Inflammatory macrophage treated with lipopolysaccharide for 1 hour (primary cell): ENCODE measurements at regions not wholly inside any gene's neighbourhood (a gene's known extent, or its start where the extent isn't known, plus 50 kb on each side); places are given as distances from the start of the nearest gene placed in this dataset.
A peak's percentile ranks its signal among the peaks of the same experiment; 100 is the strongest.
"Not testable (repeated sequence)": the region's sequence is repeated elsewhere in the genome, so short reads cannot be mapped to it uniquely, and the experiment has no call there.

Source experiments
- DNase-seq, 2 donors: peaks; one replicate each; pipeline ENCODE4 v3.0.0-alpha.2; 2020 to 2022

GRCh38 chrX:52261125-52261462 is 76.4 kb downstream of the MAGED4 start:
- DNase-seq = no peak

GRCh38 chrX:52261463-52262194 is 76.9 kb downstream of the MAGED4 start:
- peak; percentile 72 to 77 for DNase-seq

GRCh38 chrX:52262195-52262546 is 77.5 kb downstream of the MAGED4 start:
- DNase-seq = no peak

GRCh38 chrX:52263417-52263816 is 78.7 kb downstream of the MAGED4 start:
- no peak for DNase-seq

- no peak for DNase-seq
Measured at GRCh38 chrX:52265713-52266112, 81.0 kb downstream of the MAGED4 start.

- not testable (repeated sequence) for DNase-seq
Measured at GRCh38 chrX:52268502-52268901, 83.8 kb downstream of the MAGED4 start.

GRCh38 chrX:52270453-52271116 is 85.9 kb downstream of the MAGED4 start:
- no peak for DNase-seq

GRCh38 chrX:52271206-52271605 is 86.5 kb downstream of the MAGED4 start:
- DNase-seq = peak; percentile 36 to 57

- no peak for DNase-seq
Measured at GRCh38 chrX:52277666-52278065, 91.2 kb upstream of the XAGE2 start.

- DNase-seq = no peak
Measured at GRCh38 chrX:52280812-52281211, 88.0 kb upstream of the XAGE2 start.

- no peak for DNase-seq
Measured at GRCh38 chrX:52284865-52285264, 84.0 kb upstream of the XAGE2 start.

- DNase-seq = not testable (repeated sequence)
Measured at GRCh38 chrX:52298968-52299367, 69.9 kb upstream of the XAGE2 start.

- DNase-seq = not testable (repeated sequence)
Measured at GRCh38 chrX:52308532-52308931, 60.3 kb upstream of the XAGE2 start.
